ENCODE measurements at regions not wholly inside any gene's neighbourhood (a gene's known extent, or its start where the extent isn't known, plus 50 kb on each side); places are given as distances from the start of the nearest gene placed in this dataset.

DNA sequence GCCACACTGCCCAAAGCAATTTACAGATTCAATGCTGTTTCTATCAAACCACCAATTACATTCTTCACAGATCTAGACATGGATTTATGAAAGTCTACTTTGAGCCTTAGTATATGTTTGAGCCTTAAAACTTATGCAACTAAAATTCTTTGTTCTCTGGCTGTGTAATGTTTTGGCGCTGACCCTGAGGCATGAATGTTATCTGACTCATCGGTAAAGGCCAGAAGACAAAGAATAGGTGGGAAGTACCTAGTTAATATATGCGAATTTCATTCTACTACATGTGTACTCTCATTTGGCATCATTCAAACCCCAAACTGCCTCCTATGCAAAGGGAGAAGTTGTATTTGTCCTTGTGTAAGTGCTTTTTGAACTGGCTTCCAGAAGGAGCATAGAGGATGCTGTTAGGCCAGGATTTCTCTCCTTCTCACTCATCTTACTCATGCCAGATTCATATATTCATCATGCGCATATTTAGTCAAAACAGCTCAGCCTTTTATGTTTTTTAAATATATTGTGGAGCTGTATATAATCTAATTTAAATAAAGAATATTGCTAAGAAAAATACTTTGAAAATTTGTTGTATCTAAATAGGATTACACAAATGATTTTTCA is 204.2 kb downstream of the NFKBIZ start:
- no peaks in the 10 kb centered on the region for H3K27me3 ChIP-seq
- no peak overlapping the region for H3K27ac ChIP-seq
- DNase-seq (ENCODE audit: extremely low spot score in 2 of 2): no peak
- no peaks in the 10 kb centered on the region for H3K9me3 ChIP-seq
- no peak overlapping the region for H3K4me3 ChIP-seq
- intact Hi-C loops (cut with DNase I): no loop called here
- no peaks in the 10 kb centered on the region for H3K36me3 ChIP-seq
- H3K4me1 ChIP-seq: no peaks in the 10 kb centered on the region
- no peak for TF ChIP-seq POLR2A (IDR thresholded peaks at IDR 0.05)
- TF ChIP-seq, protein P1, sequence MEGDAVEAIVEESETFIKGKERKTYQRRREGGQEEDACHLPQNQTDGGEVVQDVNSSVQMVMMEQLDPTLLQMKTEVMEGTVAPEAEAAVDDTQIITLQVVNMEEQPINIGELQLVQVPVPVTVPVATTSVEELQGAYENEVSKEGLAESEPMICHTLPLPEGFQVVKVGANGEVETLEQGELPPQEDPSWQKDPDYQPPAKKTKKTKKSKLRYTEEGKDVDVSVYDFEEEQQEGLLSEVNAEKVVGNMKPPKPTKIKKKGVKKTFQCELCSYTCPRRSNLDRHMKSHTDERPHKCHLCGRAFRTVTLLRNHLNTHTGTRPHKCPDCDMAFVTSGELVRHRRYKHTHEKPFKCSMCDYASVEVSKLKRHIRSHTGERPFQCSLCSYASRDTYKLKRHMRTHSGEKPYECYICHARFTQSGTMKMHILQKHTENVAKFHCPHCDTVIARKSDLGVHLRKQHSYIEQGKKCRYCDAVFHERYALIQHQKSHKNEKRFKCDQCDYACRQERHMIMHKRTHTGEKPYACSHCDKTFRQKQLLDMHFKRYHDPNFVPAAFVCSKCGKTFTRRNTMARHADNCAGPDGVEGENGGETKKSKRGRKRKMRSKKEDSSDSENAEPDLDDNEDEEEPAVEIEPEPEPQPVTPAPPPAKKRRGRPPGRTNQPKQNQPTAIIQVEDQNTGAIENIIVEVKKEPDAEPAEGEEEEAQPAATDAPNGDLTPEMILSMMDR (IDR thresholded peaks at IDR 0.05): no peak
- no peak for TF ChIP-seq POLR2AphosphoS5 (IDR thresholded peaks at IDR 0.05; ENCODE audit: insufficient read depth in 1 of 2, low read depth in 1 of 2)

DNA sequence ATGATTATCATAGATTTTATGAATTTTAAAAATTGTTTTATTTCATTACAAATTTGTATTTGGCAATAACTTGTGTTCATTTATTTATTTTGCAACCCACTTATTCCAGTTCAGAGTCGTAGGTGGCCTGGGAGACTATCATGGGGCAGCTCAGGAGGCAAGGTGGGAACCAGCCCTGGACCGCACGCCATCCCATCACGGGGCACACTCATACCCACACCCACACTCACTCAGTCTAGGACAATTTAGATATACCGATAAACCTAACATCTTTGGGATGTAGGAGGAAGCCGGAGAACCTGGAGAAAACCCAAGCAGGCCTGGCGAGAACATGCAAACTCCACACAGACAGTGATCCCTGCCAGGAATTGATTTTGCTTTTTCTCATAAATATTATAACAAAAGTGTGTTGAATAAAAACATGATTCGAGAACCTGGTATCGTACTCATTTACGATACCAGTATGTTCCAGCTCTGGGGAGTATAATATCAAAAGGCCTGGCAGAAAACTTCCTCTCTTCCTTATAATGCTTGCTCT is 205.3 kb downstream of the NFKBIZ start:
- DNase-seq (ENCODE audit: extremely low spot score in 2 of 2): no peak
- H3K27me3 ChIP-seq: no peaks in the 10 kb centered on the region
- no peaks in the 10 kb centered on the region for H3K4me1 ChIP-seq
- no peaks in the 10 kb centered on the region for H3K36me3 ChIP-seq
- H3K9me3 ChIP-seq: no peaks in the 10 kb centered on the region
- TF ChIP-seq POLR2AphosphoS5 (IDR thresholded peaks at IDR 0.05; ENCODE audit: insufficient read depth in 1 of 2, low read depth in 1 of 2) (no peak), POLR2A (IDR thresholded peaks at IDR 0.05) (no peak)
- TF ChIP-seq, protein P1 (IDR thresholded peaks at IDR 0.05): no peak
- H3K4me3 ChIP-seq: no peak overlapping the region
- no peak overlapping the region for H3K27ac ChIP-seq
- intact Hi-C loops (cut with DNase I): no loop called here

DNA sequence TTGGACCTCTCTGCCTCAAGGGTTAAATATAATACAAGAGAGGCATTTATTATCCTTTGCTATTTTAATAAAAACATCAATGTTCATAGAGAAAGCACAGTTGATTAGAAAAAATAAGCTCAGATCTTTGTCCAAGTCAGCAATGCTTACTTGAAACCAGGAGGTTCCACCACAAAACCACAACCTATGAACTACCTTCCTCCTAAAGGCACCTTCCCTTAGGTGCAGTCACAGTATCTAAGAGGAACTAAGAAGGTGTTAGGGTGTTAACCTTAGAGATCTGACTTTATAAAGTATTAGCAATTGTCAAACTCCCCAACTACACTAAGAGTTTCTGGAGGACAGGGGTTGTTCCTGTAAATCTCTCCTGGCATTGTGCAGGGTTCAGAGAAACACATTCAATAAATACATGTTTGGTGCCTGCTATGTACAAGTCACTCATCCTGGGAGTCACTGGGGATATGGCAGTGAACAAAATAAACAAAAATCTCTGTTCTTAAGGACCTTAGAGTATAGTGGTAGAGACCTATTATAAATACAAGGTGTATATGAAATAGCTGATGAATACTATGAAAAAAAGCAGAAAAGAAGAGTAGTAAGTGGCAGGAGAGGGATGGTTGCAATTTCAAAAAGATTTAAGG is 208.6 kb downstream of the NFKBIZ start:
- Histone ChIP-seq H3K36me3 (no peaks in the 10 kb centered on the region), H3K27ac (no peak overlapping the region), H3K27me3 (no peaks in the 10 kb centered on the region), H3K9me3 (no peaks in the 10 kb centered on the region), H3K4me1 (no peaks in the 10 kb centered on the region), H3K4me3 (no peak overlapping the region)
- TF ChIP-seq, protein P1 (IDR thresholded peaks at IDR 0.05): no peak
- TF ChIP-seq POLR2AphosphoS5 (IDR thresholded peaks at IDR 0.05; ENCODE audit: insufficient read depth in 1 of 2, low read depth in 1 of 2) (no peak), POLR2A (IDR thresholded peaks at IDR 0.05) (no peak)
- intact Hi-C loops (cut with DNase I): no loop called here
- no peak for DNase-seq (ENCODE audit: extremely low spot score in 2 of 2)

DNA sequence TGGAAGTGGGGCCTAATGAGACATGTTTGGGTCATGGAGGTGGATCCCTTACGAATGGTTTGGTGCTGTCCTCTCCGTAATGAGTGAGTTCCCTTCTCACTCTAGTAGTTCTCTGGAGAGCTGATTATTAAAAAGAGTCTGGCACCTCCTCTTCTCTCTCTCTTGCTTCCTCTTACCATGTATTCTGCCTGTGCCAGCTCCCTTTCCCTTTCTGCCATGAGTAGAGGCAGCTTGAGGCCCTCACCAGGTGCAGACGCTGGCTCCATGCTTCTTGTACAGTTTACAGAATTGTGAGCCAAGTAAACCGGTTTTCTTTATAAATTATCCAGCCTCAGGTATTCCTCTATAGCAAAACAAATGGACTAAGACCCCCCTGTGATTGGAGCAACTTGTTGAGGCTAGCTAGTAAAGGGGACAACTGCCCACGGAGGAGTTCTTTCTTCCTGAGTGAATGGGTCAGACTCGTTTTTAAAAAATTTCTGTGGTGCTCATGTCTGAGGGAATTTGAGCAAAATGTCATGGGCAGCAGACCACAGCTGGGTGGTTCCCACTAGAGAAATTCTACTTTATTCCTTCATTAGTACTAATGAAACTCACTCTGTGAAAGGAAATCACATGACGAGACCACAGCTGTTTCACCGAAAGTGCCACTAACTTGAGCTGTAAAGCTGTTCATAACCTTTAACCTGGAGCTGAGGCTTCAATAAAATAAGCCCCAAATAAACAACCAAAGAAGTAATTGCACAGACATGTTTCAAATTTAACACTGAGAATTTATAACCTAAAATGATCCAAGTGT is 210.0 kb downstream of the NFKBIZ start:
- TF ChIP-seq, protein P1 (IDR thresholded peaks at IDR 0.05): no peak
- TF ChIP-seq POLR2A (IDR thresholded peaks at IDR 0.05) (no peak), POLR2AphosphoS5 (IDR thresholded peaks at IDR 0.05; ENCODE audit: insufficient read depth in 1 of 2, low read depth in 1 of 2) (no peak)
- no peak for DNase-seq (ENCODE audit: extremely low spot score in 2 of 2)
- H3K27me3 ChIP-seq: no peaks in the 10 kb centered on the region
- no peak overlapping the region for H3K4me3 ChIP-seq
- no peaks in the 10 kb centered on the region for H3K36me3 ChIP-seq
- no peaks in the 10 kb centered on the region for H3K4me1 ChIP-seq
- H3K27ac ChIP-seq: no peak overlapping the region
- intact Hi-C loops (cut with DNase I): no loop called here
- H3K9me3 ChIP-seq: no peaks in the 10 kb centered on the region
